HL-60 (cell line): ENCODE measurements at regions not wholly inside any gene's neighbourhood (a gene's known extent, or its start where the extent isn't known, plus 50 kb on each side); places are given as distances from the start of the nearest gene placed in this dataset.

ENCODE experiments used
- TF ChIP-seq, protein P1 (sequence below): IDR thresholded peaks from one replicate; pipeline ENCODE4 v1.5.1; 2011; ENCODE audit warnings: low read length, control low read depth, inconsistent platforms; ENCODE audit not compliant: insufficient read depth
- TF ChIP-seq, protein P2 (sequence below): IDR thresholded peaks from 2 replicates; pipeline ENCODE4 v1.6.1; 2012; ENCODE audit warnings: low read depth; ENCODE audit not compliant: insufficient replicate concordance

DNA sequence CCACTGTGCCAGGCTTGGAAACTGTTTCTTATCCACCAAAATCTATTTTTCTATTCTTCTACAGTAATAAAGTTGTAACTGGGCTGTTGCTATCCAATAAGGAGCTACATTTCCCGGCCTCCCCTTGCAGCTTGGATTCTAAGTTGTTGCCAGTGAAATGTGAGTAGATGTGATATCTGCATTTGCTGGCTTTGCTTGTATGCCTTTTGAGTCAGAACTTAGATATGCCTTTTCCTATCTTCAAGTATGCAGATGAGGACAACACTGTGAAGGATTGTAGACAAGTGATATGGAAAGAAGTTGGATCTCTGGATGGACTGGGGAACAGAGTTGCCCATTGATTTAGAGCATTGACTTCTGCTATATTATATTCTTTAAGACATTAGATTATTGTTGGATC lies 236.9 kb downstream of the REEP3 start:
- TF ChIP-seq, protein P1, sequence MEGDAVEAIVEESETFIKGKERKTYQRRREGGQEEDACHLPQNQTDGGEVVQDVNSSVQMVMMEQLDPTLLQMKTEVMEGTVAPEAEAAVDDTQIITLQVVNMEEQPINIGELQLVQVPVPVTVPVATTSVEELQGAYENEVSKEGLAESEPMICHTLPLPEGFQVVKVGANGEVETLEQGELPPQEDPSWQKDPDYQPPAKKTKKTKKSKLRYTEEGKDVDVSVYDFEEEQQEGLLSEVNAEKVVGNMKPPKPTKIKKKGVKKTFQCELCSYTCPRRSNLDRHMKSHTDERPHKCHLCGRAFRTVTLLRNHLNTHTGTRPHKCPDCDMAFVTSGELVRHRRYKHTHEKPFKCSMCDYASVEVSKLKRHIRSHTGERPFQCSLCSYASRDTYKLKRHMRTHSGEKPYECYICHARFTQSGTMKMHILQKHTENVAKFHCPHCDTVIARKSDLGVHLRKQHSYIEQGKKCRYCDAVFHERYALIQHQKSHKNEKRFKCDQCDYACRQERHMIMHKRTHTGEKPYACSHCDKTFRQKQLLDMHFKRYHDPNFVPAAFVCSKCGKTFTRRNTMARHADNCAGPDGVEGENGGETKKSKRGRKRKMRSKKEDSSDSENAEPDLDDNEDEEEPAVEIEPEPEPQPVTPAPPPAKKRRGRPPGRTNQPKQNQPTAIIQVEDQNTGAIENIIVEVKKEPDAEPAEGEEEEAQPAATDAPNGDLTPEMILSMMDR = no peak
- TF ChIP-seq, protein P2, sequence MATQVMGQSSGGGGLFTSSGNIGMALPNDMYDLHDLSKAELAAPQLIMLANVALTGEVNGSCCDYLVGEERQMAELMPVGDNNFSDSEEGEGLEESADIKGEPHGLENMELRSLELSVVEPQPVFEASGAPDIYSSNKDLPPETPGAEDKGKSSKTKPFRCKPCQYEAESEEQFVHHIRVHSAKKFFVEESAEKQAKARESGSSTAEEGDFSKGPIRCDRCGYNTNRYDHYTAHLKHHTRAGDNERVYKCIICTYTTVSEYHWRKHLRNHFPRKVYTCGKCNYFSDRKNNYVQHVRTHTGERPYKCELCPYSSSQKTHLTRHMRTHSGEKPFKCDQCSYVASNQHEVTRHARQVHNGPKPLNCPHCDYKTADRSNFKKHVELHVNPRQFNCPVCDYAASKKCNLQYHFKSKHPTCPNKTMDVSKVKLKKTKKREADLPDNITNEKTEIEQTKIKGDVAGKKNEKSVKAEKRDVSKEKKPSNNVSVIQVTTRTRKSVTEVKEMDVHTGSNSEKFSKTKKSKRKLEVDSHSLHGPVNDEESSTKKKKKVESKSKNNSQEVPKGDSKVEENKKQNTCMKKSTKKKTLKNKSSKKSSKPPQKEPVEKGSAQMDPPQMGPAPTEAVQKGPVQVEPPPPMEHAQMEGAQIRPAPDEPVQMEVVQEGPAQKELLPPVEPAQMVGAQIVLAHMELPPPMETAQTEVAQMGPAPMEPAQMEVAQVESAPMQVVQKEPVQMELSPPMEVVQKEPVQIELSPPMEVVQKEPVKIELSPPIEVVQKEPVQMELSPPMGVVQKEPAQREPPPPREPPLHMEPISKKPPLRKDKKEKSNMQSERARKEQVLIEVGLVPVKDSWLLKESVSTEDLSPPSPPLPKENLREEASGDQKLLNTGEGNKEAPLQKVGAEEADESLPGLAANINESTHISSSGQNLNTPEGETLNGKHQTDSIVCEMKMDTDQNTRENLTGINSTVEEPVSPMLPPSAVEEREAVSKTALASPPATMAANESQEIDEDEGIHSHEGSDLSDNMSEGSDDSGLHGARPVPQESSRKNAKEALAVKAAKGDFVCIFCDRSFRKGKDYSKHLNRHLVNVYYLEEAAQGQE = no peak
